NCI-H128 (cell line): ENCODE measurements at regions not wholly inside any gene's neighbourhood (a gene's known extent, or its start where the extent isn't known, plus 50 kb on each side); places are given as distances from the start of the nearest gene placed in this dataset.

ENCODE experiments used
- DNase-seq: peaks from one replicate; lab custom pipeline; 2025; ENCODE audit not compliant: unreplicated experiment; lab: John Stamatoyannopoulos, UW

DNA sequence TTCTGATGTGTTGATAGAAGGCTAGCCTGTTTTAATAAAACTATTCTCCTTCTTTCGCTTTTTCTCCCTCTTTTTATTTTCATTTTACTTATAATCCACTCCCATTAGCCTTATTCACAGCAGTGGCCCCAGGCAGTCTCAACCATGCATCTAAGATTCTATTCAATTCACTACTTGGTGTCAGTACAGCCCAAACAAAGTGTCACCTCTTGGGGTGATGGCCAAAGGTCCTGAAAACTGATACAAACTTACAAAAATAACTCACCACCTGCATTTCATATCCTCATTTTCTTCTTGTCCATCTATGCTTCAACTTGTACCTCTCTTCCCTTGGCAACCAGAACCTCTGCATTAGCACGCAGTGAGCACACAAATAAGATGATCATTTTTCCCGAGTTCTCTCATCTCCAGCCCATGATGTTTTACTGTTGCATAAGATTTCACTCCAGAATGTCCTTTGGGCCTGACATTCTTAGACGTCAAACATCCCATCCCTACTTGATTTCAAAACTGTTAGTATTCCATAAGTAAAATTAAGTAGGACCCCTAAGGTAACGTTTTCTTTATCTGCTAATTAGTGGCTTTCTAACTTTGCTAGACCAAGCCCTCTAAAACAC lies 559.3 kb upstream of the TNP1 start:
- DNase-seq: no peak

GRCh38 chr2:217418544-217418943 lies 558.7 kb upstream of the TNP1 start:
- no peak for DNase-seq

- no peak for DNase-seq
Measured at GRCh38 chr2:217418090-217418489, 558.2 kb upstream of the TNP1 start.

DNA sequence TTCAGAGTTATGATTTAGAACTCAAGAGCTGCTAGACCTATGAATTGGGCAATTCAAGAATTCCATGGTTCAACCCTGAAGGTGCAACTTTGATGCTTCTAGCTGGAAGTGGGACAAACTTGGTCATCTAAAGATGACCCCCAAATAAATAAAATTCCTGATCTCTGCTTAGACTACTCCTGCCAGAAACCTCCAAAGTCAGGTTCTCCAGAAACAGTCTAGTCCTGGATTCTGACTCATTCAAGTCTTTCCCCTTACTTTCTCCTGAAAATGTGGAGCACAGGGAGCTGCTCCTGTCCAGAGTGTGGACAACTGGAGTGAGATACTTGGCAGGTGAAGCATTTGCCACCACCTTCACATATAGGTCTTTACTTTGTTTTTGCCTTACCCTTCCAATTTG lies 557.7 kb upstream of the TNP1 start:
- no peak for DNase-seq

GRCh38 chr2:217415316-217415715 lies 555.5 kb upstream of the TNP1 start:
- no peak for DNase-seq

GRCh38 chr2:217414429-217414828 lies 554.6 kb upstream of the TNP1 start:
- DNase-seq: no peak

- DNase-seq: no peak
Measured at GRCh38 chr2:217413193-217413592, 553.3 kb upstream of the TNP1 start.

DNA sequence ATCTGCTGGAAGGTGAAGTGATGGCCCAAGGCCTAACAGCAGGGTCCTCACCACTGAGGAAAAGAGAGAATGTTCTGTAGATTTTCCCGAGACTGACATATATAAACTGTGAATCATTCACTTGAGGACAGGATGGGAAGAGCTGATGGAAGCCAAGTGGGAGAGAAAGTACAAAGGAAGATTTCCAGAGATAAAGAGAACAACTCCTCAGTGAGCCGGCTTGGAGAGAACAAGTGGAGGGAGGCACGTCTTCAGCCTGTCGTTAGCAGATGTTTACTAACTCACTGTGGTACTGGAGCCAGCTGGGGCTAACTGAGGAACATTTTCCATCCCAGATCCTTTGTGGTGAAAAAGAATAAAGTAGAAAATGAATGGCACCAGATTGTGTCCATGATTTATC lies 552.9 kb upstream of the TNP1 start:
- DNase-seq: no peak

DNA sequence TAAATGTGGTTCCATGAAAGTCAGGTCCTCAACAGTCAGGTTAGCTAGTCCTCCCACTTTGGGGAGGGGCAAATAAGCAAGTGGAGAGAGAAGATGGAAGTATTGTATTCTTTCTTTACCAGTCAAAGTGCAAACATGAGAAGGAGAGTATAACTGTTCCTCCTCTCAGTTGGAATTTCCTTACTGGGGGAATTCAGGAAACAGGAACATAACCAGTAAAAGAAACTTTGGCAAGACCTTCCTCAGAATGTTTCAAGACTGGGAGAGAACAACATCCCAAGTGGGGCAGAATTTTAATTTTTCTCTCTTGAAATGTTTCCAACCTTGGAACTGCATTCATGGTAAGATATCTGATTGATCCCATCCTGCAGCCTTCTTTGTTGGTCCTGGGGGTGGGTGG lies 552.4 kb upstream of the TNP1 start:
- no peak for DNase-seq

DNA sequence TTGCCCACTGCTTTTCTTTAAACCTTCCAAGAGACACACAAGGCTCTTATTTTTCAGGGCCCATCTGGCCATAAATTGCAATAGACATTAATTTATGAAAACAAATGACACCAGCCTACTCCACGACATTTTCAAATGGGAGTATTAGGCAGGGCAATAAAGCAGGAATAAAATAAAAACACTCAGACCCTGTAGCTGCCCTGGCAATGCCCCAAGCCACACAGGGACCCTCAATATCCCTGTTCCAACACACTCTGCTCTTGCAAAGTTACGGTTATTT lies 550.8 kb upstream of the TNP1 start:
- no peak for DNase-seq

DNA sequence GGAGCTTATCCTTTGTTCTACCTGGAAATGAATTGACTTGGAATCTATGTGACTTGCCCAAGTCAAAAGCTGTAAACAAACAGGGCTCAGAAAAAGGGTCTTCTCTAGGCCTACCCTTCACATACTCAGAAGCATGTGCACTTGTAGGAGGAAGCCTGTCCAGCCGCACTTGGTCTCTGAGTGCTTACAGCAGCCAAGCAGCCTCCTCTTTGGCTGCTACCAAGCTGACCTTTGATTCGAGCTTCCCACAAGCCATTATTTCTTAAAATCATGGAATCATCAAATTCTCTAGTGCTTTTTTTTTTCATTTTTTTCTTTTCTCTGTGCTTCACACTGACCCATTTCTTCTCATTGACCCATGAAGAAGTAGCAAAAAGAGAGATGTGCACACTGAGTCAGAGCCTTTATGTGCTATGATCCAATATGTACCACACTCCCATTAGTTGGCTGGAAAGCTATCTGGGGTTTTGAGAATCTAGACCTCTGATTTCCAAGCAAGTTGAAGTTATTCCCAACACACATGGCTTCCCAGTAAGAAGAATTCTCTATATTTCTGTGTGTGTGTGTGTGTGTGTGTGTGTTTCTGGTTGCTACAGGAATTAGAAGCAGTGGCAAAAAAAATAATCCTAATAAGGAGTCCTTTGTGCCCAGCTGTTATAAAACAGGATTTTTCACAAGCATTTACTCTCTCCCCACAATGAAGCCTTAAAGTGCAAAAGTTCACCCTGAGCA lies 550.3 kb upstream of the TNP1 start:
- DNase-seq: no peak

- DNase-seq: no peak
Measured at GRCh38 chr2:217407362-217407761, 547.5 kb upstream of the TNP1 start.

DNA sequence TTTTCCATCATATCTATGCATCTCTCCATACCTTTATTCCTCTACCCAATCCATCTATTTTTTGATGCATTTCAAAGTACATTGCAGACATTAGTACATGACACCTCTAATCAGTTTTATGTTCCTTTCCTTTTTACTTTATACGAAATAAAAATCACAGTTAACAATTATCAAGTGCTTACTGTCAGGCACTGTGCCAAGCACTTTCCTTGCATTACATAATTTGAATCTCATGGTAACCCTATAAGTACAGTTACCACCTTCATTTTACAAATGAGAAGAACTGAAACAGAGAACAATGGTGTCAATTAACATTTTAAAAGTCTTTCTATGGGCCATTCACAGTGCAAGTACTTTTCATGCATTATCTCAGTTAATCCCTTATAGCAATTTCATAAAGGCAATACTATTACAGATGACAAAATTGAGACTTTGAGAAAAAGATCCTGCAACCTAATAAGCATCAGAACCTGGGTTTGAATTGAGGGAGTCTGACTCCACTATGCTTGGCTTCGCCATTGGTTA lies 544.4 kb upstream of the TNP1 start:
- no peak for DNase-seq

- no peak for DNase-seq
Measured at GRCh38 chr2:217402761-217403383, 543.0 kb upstream of the TNP1 start.

GRCh38 chr2:217402144-217402543 lies 542.3 kb upstream of the TNP1 start:
- no peak for DNase-seq

GRCh38 chr2:217399291-217399690 lies 539.4 kb upstream of the TNP1 start:
- no peak for DNase-seq

DNA sequence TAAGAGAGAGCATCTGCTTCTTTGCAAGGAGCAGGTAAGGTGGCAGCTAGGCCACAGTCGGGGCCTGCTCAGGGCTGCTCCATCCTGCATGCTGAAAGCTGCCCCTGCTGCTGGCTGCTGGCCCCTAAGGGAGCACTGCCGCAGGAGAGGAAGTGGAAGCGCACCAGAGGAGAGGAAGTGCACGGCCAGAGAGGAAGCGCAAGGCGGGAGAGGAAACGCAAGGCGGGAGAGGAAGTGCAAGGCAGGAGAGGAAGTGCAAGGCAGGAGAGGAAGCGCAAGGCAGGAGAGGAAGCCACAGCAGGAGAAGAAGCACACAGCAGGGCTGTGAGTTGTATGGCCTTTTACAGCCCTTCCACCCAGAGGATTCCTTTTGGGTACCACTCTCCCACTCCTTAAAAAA lies 539.0 kb upstream of the TNP1 start:
- no peak for DNase-seq

- DNase-seq: no peak
Measured at GRCh38 chr2:217398101-217398500, 538.2 kb upstream of the TNP1 start.

GRCh38 chr2:217396586-217396985 lies 536.7 kb upstream of the TNP1 start:
- DNase-seq: no peak

DNA sequence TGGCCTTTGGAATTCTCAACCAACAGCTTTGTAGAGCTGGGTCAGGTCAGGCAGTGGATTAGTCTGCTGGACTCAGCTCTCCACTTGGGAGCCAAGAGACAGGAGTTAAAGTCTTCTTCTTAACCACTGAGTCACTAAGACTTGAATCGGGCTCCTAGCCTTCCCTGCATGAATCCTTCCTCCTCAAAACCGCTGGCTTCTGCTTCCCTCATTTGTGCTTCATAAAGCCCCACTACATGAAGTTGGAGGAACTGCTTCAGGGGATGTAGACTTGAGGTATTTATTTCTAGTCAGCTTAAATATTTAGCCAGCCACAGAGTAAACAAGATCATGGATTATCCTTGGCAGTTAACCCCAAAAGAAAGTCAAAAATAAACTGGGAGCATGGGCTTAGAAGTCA lies 536.3 kb upstream of the TNP1 start:
- DNase-seq: no peak

GRCh38 chr2:217394510-217395351 lies 534.9 kb upstream of the TNP1 start:
- no peak for DNase-seq

- no peak for DNase-seq
Measured at GRCh38 chr2:217393585-217394032, 533.7 kb upstream of the TNP1 start.
